GM18511 (cell line): ENCODE measurements at regions not wholly inside any gene's neighbourhood (a gene's known extent, or its start where the extent isn't known, plus 50 kb on each side); places are given as distances from the start of the nearest gene placed in this dataset.
"Not testable (repeated sequence)": the region's sequence is repeated elsewhere in the genome, so short reads cannot be mapped to it uniquely, and the experiment has no call there.

ENCODE experiments used
- ATAC-seq: cut with Tn5 transposase; IDR thresholded peaks from one replicate; pipeline ENCODE4 v1.9.1; 2021; ENCODE audit warnings: mild to moderate bottlenecking, moderate library complexity; ENCODE audit not compliant: unreplicated experiment

- ATAC-seq: no peak
These were observed 251.5 kb downstream of the NSUN3 start for GRCh38 chr3:94314218-94314883.

DNA sequence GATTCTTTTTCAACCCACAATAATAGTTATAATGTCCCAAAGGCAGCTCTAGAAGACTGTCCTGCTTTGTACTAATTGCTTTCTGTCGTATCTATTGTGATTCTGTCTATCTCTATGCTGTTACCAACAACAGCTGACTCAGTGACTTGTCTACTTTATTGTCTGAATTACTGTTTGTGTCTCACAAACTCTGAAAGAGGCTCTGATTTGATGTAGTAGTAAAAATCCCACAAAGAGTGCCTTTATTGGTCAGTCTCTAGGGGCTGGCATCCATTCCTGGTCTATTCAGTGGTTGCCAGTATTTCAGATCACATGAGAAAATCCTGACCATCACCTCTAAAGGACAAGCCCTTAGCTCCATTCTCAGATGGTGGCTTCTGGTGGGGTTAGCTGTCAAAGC lies 254.2 kb downstream of the NSUN3 start:
- ATAC-seq: no peak

DNA sequence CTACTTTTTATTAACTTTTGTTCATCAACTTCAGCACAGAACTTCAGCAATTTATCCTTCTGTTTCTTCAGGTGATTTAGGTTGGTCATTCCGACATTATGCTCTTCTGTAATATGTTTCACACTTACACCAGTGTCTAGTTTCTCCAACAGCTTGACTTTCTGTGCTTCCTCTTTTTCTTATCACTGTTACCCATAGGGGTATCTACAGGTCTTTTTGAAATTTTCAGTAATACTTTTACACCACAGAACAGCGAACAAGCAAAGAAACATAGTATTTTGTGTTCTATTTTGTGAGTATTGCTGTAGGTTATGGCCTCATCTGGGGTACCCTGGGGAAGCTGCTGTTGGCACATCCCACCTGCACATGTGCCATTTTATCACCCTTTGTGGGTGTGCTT lies 260.7 kb downstream of the NSUN3 start:
- no peak for ATAC-seq

DNA sequence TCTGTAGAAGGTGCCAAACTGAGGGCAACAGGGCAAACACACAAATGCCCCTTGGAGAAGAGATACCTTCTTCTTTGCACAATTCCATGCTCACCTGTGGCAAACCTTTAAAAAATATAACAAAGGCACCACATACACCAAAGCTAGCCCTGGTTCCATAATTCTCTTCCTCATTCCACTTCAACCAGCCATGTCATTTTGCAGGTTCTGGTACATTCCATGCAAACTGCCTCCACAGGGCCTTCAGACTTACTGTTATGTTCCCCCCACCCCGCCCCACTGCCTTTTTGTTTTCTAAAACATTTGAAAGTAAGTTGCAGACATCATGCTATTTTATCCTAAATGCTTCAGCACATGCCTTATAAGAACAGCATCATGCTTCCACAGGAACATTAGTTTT lies 269.0 kb downstream of the NSUN3 start:
- no peak for ATAC-seq

DNA sequence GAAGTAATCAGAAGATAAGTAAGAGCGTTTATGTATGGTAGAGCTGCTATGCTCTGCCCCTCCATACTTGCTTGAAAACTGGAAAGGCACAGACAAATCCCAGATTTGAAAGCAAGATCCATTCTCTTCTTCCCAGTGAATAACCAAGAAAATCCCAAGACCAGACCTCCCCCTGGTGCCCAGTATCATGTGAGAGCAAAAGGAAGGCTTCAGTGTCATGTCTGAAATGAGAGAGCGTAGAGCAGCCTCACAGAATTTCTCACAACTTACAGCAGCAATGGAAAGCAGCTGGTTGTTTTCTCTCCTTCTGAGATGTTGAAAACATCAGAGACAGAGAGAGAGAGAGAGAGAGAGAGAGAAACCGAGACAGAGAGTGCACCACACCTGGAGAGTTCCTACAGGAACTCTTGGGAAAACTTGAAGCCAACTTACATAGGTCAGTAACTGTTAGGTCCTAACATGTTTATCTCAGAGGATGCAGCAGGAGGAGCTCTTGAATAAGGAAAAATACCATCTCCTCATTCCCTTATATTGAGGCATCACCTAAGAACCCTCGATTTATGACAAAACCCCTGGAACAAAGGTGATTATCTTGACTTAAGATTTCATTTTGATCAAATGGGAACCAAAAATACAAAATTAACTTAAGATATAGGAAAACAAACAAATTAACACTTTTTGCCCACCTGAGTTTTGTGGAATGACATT lies 273.3 kb downstream of the NSUN3 start:
- ATAC-seq: no peak

DNA sequence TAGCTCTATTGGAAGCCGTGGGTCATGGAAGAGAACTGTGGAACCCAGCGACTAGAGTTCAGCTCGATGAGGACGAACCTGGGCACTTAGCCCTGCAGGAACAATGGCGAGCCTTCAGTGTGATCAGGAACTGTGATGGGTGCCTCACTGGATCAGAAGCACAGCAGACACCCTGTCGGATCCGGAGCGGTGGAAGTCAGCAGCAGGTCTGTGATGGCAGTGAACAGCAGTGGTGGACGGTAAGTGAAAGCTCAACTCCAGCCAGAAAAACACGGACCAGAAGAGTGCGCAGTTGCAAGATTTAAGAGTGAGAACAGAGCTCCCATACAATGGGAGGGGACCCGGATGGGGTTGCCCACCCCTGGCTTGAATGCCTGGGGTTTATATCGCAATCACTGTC lies 282.2 kb downstream of the NSUN3 start:
- ATAC-seq: no peak

GRCh38 chr3:94349310-94349878 lies 286.5 kb downstream of the NSUN3 start:
- ATAC-seq: no peak

DNA sequence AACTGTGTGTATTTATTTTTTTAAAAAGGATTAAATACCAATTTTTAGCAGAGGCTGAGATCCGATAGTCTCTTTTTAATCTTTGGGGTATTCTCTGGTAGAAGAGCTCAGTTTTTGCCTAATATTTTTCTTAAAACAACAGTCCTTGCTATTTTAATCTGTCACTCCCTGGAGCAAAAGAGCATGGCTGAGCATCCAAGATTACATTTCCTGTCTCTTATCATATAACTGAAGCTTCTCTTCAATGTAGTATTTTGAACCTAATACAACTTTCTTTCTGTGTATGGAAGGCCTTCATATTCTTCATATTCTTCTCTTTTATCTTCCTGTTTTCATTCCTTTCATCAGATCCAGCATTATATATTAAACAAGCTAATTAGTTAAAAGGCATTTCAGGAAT lies 293.7 kb downstream of the NSUN3 start:
- ATAC-seq: no peak

DNA sequence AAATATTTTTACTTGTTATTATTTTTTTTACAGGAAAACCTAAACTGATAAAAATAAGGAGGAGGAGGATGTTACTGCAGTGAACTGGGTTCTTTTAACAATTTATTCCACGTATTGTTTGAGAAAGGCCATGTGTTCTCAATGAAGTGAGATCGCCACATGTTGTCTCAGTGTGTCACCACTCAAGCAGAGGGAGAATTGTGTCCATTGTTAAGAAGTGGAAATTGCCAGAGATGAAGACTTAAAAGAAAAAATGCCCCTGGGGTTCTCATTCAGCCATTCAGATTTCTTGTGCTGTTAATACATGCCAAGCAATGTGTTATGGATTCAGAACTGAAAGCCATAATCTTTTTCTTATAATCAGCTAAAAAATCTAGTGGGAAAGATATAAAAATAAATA lies 297.1 kb downstream of the NSUN3 start:
- no peak for ATAC-seq

GRCh38 chr3:94360987-94361386 lies 298.1 kb downstream of the NSUN3 start:
- no peak for ATAC-seq

GRCh38 chr3:94362393-94362792 lies 299.5 kb downstream of the NSUN3 start:
- ATAC-seq: no peak

- ATAC-seq: no peak
These were observed 302.1 kb downstream of the NSUN3 start for GRCh38 chr3:94365006-94365405.

DNA sequence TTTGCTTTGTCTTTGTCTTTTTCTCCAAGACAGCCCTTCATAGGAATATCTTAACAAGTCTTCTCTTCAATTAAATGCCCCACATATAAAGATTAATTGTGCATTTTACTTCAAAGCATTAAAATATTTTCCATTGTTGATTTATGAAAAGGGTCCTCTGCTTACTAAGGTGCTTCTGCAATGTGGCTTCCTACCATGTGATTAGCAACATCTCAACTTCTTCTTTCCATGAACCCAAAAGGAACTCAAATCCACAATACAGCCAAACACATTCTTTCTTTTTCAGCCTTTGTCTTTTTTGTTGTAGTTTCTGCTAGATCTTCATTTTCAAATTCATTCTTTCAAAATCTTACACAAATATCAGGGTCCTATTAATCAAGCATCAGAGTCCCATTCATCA lies 309.2 kb downstream of the NSUN3 start:
- no peak for ATAC-seq

DNA sequence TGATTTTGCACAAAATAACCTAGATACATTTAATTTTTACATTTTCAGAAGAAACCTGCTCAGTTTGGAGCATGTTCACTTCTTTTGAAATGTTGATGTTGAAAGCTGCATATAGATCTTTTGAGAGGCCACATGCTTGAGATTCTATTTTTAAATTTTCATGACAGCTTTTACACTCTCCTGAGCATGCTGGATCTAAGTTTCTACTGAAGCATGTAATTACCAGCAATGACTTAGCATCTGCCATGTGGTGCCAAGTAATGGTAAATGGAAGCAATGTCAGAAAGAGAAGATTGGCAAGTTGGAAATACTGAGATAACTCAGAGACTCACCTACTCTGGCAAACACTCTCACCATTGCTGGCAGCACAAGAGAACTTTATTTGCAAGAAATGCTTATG lies 310.6 kb downstream of the NSUN3 start:
- no peak for ATAC-seq

- ATAC-seq: no peak
These were observed 311.7 kb downstream of the NSUN3 start for GRCh38 chr3:94374439-94375161.

DNA sequence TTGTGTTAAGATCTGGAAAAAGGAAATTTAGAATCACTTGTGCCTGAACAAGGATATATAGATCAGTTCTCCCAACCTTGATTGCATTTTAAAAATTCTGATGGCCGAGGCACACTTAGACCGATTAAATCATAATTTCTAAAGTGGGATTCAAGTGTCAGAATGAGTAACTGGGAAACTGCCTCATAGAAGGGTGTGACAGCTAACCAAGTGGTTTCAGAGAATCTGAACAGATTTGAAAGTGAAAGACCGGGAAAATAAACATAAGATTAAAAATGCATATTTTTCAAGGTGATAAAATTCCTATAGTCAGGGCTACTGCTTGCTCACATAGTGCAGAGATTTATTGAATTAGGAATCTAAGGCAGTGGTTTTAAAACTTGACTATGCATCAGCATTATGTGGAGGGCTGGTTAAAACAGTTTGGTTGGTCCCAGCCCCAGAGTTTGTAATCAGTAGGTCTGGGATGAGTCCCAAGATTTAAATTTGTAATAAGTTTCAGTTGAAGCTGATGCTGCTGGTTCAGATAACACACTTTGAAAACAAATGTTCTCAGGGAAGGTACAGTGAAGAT lies 314.3 kb downstream of the NSUN3 start:
- not testable (repeated sequence) for ATAC-seq

DNA sequence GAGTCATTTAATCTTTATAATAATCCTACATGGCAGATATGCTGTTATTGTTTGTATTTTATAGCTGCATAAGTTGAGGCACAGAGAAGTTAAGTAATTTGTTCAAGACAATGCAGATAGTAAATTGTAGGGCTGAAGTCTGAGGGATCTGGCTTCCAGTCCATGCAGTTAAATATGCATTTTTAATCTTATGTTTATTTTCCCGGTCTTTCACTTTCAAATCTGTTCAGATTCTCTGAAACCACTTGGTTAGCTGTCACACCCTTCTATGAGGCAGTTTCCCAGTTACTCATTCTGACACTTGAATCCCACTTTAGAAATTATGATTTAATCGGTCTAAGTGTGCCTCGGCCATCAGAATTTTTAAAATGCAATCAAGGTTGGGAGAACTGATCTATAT lies 315.0 kb downstream of the NSUN3 start:
- not testable (repeated sequence) for ATAC-seq

DNA sequence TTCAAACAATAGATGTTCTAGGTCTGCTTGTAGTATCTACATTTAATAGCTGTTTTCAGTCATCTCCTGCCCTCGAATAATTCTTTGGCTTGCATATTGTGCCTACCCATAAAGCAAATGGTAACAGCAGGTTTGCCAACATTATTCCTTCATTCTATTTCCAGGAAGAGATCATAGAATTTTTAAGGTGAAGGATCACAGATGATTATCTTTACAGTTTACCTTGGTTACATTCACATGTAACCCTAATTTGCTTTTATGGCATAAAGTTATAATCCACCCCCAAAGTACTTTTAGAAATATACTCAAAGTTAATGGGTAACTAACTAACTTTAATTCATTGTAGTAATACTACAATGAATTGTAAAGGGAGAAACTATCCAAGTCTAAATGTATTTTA lies 315.5 kb downstream of the NSUN3 start:
- no peak for ATAC-seq

- no peak for ATAC-seq
These were observed 316.4 kb downstream of the NSUN3 start for GRCh38 chr3:94379264-94379663.

- ATAC-seq: no peak
These were observed 332.0 kb downstream of the NSUN3 start for GRCh38 chr3:94394885-94395284.

DNA sequence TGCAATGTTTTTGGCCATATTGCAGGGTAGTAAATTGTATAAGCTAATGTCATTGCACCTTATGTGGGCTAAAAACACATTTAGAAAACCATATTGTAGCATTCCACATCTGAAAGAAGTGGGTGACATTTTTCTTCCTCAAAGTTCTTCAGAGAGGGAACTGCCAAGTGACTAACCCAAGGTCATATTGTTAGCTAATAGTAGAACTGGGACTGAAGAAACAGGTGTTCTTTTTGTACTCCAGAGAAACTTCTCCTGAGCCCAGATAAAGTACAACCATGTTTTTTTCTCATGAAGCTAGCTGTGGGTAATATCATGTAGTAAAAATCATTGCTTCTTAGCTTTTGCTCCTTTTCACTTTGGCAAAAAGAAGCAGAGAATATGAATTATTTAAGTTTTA lies 333.0 kb downstream of the NSUN3 start:
- ATAC-seq: no peak
